GM12878 (cell line): ENCODE measurements at regions not wholly inside any gene's neighbourhood (a gene's known extent, or its start where the extent isn't known, plus 50 kb on each side); places are given as distances from the start of the nearest gene placed in this dataset.

Experiments
- CHD2 ChIP-seq: IDR thresholded peaks from 2 replicates; pipeline ENCODE4 v1.6.1; 2011; ENCODE audit warnings: low read depth, low read length, improper control_type of control experiment, borderline replicate concordance
- E4F1 ChIP-seq: fragments of 450-650 bp; IDR thresholded peaks from 2 replicates; pipeline ENCODE4 v1.6.1; 2018; ENCODE audit warnings: borderline replicate concordance, mild to moderate bottlenecking; ENCODE audit not compliant: partially characterized antibody
- RCOR1 ChIP-seq: conservative IDR thresholded peaks from 2 replicates; pipeline ENCODE4 v1.6.1; 2012; ENCODE audit warnings: low read depth, low read length, improper control_type of control experiment
- REST ChIP-seq: IDR thresholded peaks from 2 replicates; pipeline ENCODE4 v1.6.1; 2012; ENCODE audit warnings: mild to moderate bottlenecking, low read depth, low read length
- TBL1XR1 ChIP-seq: IDR thresholded peaks from 2 replicates; pipeline ENCODE4 v1.6.1; 2012; ENCODE audit warnings: low read depth, low read length, improper control_type of control experiment
- ZNF207 ChIP-seq: fragments of 450-650 bp; IDR thresholded peaks from 2 replicates; pipeline ENCODE4 v1.6.1; 2014; ENCODE audit warnings: antibody characterized with exemption, mild to moderate bottlenecking, borderline replicate concordance

GRCh38 chr10:31604646-31605170 is 285.7 kb downstream of the ZEB1 start (continued):
- TF ChIP-seq RCOR1, result no peak
- TF ChIP-seq TBL1XR1, result no peak
- TF ChIP-seq CHD2, result no peak
- TF ChIP-seq REST, result no peak
- no peak for TF ChIP-seq E4F1
- TF ChIP-seq ZNF207, result no peak
- TF ChIP-seq, all 136 proteins: peak for 0
